GM20000 (cell line): ENCODE measurements at regions not wholly inside any gene's neighbourhood (a gene's known extent, or its start where the extent isn't known, plus 50 kb on each side); places are given as distances from the start of the nearest gene placed in this dataset.
"Not testable (repeated sequence)": the region's sequence is repeated elsewhere in the genome, so short reads cannot be mapped to it uniquely, and the experiment has no call there.

ENCODE experiments used
- DNase-seq: peaks from one replicate; pipeline ENCODE4 v3.0.0; 2012; ENCODE audit warnings: low spot score
- CTCF ChIP-seq: IDR thresholded peaks from 2 replicates; pipeline ENCODE4 v1.5.1; 2012; ENCODE audit warnings: mild to moderate bottlenecking, control low read depth; ENCODE audit errors: extremely low read depth, missing control alignments

- no peak for TF ChIP-seq CTCF
- DNase-seq, result no peak
Observed at GRCh38 chr12:94829552-94829951, 173.9 kb downstream of the NDUFA12 start.

- TF ChIP-seq CTCF, result no peak
Observed at GRCh38 chr12:94819011-94819410, 168.7 kb upstream of the TMCC3 start.

GRCh38 chr12:94817695-94818075 is 167.3 kb upstream of the TMCC3 start:
- TF ChIP-seq CTCF, result no peak
- DNase-seq, result no peak

More at GRCh38 chr12:94819011-94819410, 168.7 kb upstream of the TMCC3 start:
- no peak for DNase-seq

- DNase-seq, result not testable (repeated sequence)
Observed at GRCh38 chr12:94817201-94817600, 166.8 kb upstream of the TMCC3 start.

- not testable (repeated sequence) for DNase-seq
Observed at GRCh38 chr12:94816746-94817145, 166.4 kb upstream of the TMCC3 start.

GRCh38 chr12:94815958-94816357 is 165.6 kb upstream of the TMCC3 start:
- DNase-seq, result no peak
- TF ChIP-seq CTCF, result no peak

GRCh38 chr12:94815450-94815849 is 165.1 kb upstream of the TMCC3 start:
- DNase-seq, result no peak
- TF ChIP-seq CTCF, result no peak

GRCh38 chr12:94813314-94813713 is 163.0 kb upstream of the TMCC3 start:
- no peak for TF ChIP-seq CTCF
- no peak for DNase-seq

- DNase-seq, result no peak
- no peak for TF ChIP-seq CTCF
Observed at GRCh38 chr12:94812345-94812744, 162.0 kb upstream of the TMCC3 start.
